Tibial nerve (tissue), 4 donors: ENCODE measurements at regions not wholly inside any gene's neighbourhood (a gene's known extent, or its start where the extent isn't known, plus 50 kb on each side); places are given as distances from the start of the nearest gene placed in this dataset.

ENCODE experiments used
- EP300 ChIP-seq, 2 donors: sonication (generic); formaldehyde crosslinking; IDR thresholded peaks; one replicate each; pipeline ENCODE4 v1.6.1; 2017; ENCODE audit warnings: antibody characterized with exemption in 2 of 2, mild to moderate bottlenecking in 1 of 2
- TF ChIP-seq, protein P1 (sequence below), 5 experiments: fragments of 200-600 bp in 3 of 5; fragments of 450-650 bp in 2 of 5; sonication (generic) in 3 of 5; IDR thresholded peaks; one replicate each; pipeline ENCODE4 v1.5.1; 2016 to 2019; ENCODE audit warnings: antibody characterized with exemption in 5 of 5, mild to moderate bottlenecking in 3 of 5, moderate library complexity in 2 of 5

DNA sequence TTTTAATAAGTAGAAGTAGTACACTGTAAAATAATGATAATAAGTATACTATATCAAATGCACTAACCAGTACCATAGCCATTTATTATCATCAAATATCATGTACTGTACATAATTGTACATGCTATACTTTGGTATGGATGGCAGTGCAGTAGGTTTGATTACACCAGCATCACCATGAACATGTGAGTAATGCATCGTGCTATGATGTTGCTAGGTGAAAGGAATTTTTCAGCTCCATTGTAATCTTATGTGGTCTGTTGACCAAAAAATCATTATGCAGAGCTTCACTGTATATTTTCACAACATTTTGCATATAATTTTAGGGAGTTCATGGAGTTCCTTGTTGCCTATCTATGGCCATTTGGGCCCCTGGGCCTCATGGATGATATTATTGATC is 72.2 kb upstream of the HMHB1 start:
- TF ChIP-seq, protein P1, sequence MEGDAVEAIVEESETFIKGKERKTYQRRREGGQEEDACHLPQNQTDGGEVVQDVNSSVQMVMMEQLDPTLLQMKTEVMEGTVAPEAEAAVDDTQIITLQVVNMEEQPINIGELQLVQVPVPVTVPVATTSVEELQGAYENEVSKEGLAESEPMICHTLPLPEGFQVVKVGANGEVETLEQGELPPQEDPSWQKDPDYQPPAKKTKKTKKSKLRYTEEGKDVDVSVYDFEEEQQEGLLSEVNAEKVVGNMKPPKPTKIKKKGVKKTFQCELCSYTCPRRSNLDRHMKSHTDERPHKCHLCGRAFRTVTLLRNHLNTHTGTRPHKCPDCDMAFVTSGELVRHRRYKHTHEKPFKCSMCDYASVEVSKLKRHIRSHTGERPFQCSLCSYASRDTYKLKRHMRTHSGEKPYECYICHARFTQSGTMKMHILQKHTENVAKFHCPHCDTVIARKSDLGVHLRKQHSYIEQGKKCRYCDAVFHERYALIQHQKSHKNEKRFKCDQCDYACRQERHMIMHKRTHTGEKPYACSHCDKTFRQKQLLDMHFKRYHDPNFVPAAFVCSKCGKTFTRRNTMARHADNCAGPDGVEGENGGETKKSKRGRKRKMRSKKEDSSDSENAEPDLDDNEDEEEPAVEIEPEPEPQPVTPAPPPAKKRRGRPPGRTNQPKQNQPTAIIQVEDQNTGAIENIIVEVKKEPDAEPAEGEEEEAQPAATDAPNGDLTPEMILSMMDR (IDR thresholded peaks at IDR 0.05), result no peak
- TF ChIP-seq EP300 (IDR thresholded peaks at IDR 0.05), result no peak
